ENCODE measurements at regions not wholly inside any gene's neighbourhood (a gene's known extent, or its start where the extent isn't known, plus 50 kb on each side); places are given as distances from the start of the nearest gene placed in this dataset.

- TF ChIP-seq, protein P1, sequence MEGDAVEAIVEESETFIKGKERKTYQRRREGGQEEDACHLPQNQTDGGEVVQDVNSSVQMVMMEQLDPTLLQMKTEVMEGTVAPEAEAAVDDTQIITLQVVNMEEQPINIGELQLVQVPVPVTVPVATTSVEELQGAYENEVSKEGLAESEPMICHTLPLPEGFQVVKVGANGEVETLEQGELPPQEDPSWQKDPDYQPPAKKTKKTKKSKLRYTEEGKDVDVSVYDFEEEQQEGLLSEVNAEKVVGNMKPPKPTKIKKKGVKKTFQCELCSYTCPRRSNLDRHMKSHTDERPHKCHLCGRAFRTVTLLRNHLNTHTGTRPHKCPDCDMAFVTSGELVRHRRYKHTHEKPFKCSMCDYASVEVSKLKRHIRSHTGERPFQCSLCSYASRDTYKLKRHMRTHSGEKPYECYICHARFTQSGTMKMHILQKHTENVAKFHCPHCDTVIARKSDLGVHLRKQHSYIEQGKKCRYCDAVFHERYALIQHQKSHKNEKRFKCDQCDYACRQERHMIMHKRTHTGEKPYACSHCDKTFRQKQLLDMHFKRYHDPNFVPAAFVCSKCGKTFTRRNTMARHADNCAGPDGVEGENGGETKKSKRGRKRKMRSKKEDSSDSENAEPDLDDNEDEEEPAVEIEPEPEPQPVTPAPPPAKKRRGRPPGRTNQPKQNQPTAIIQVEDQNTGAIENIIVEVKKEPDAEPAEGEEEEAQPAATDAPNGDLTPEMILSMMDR (IDR thresholded peaks at IDR 0.05), result no peak
- no peak for TF ChIP-seq ZFX (IDR thresholded peaks at IDR 0.05; ENCODE audit: borderline replicate concordance)
Observed at GRCh38 chr2:65486802-65487201, 54.4 kb upstream of the SPRED2 start.
